Testis (tissue), 2 donors: ENCODE measurements at regions not wholly inside any gene's neighbourhood (a gene's known extent, or its start where the extent isn't known, plus 50 kb on each side); places are given as distances from the start of the nearest gene placed in this dataset.

Experiments used
- POLR2A ChIP-seq: fragments of 450-650 bp; IDR thresholded peaks from one replicate; pipeline ENCODE4 v1.6.1; 2017; ENCODE audit warnings: antibody characterized with exemption, mild to moderate bottlenecking, moderate library complexity
- TF ChIP-seq, protein P1 (sequence below), 3 experiments: fragments of 450-650 bp in 2 of 3; fragments of 200-600 bp in 1 of 3; sonication (generic) in 1 of 3; IDR thresholded peaks; one replicate each; pipeline ENCODE4 v1.5.1; 2016 to 2019; ENCODE audit warnings: antibody characterized with exemption in 3 of 3, mild to moderate bottlenecking in 2 of 3, moderate library complexity in 1 of 3

DNA sequence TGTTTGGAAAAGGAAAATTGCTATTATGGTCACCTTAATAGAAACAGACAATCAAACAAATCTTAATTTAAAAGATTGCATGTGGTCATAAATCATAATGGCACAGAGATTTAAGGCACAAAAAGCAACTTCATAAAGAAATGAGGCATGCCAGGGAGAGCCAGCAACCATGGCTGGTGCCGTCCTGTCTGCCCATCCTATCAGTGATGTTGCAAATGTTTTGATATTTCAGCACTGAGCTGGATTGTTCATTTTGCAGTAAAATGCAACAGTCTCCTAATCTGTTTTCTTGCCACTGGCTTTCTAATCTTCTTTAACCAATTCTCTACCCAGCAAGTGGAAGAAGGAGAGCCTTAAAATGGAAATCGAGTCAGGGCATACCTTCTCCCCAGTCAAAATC lies 249.8 kb downstream of the SAMD5 start:
- no peak for TF ChIP-seq POLR2A
- TF ChIP-seq, protein P1, sequence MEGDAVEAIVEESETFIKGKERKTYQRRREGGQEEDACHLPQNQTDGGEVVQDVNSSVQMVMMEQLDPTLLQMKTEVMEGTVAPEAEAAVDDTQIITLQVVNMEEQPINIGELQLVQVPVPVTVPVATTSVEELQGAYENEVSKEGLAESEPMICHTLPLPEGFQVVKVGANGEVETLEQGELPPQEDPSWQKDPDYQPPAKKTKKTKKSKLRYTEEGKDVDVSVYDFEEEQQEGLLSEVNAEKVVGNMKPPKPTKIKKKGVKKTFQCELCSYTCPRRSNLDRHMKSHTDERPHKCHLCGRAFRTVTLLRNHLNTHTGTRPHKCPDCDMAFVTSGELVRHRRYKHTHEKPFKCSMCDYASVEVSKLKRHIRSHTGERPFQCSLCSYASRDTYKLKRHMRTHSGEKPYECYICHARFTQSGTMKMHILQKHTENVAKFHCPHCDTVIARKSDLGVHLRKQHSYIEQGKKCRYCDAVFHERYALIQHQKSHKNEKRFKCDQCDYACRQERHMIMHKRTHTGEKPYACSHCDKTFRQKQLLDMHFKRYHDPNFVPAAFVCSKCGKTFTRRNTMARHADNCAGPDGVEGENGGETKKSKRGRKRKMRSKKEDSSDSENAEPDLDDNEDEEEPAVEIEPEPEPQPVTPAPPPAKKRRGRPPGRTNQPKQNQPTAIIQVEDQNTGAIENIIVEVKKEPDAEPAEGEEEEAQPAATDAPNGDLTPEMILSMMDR (IDR thresholded peaks at IDR 0.05) = no peak
